Keratinocyte (primary cell): ENCODE measurements at regions not wholly inside any gene's neighbourhood (a gene's known extent, or its start where the extent isn't known, plus 50 kb on each side); places are given as distances from the start of the nearest gene placed in this dataset.
A peak's percentile ranks its signal among the peaks of the same experiment; 100 is the strongest.

Source experiments
- DNase-seq: peaks from one replicate; pipeline ENCODE4 v3.0.0-alpha.2; 2011; ENCODE audit warnings: low read depth, missing footprints, low spot score
- FAIRE-seq: peaks from 2 replicates; lab custom pipeline; 2011; peaks lifted over from hg19 to GRCh38; lab: Jason Lieb, UNC
- H2AFZ ChIP-seq: 2 replicates; pipeline ENCODE4 v1.6.0; 2012; ENCODE audit warnings: low read length, control low read depth, inconsistent platforms; ENCODE audit not compliant: control insufficient read depth
- H3K27ac ChIP-seq: 2 replicates; pipeline ENCODE4 v1.5.1; 2011; ENCODE audit warnings: low read length; ENCODE audit not compliant: control insufficient read depth, insufficient read depth
- H3K27me3 ChIP-seq: 3 replicates; pipeline ENCODE4 v1.6.0; 2011; ENCODE audit warnings: low read length; ENCODE audit not compliant: control insufficient read depth, insufficient read depth; ENCODE audit errors: extremely low read depth
- H3K36me3 ChIP-seq, 2 experiments: 2 replicates in 1 of 2; 3 replicates in 1 of 2; pipeline ENCODE4 v1.5.1; 2011; ENCODE audit warnings: low read length in 2 of 2, mild to moderate bottlenecking in 1 of 2; ENCODE audit not compliant: control insufficient read depth in 2 of 2, insufficient read depth in 2 of 2; ENCODE audit errors: extremely low read depth in 1 of 2
- H3K4me1 ChIP-seq: 3 replicates; pipeline ENCODE4 v1.5.1; 2011; ENCODE audit warnings: low read length; ENCODE audit not compliant: control insufficient read depth, insufficient read depth; ENCODE audit errors: extremely low read depth
- H3K4me2 ChIP-seq: 3 replicates; pipeline ENCODE4 v1.6.0; 2011; ENCODE audit warnings: low read depth, low read length; ENCODE audit not compliant: control insufficient read depth, insufficient read depth; ENCODE audit errors: extremely low read depth
- H3K4me3 ChIP-seq, 3 experiments: fragments of 200-600 bp in 1 of 3; sonication (generic) in 1 of 3; 2 replicates in 2 of 3; 3 replicates in 1 of 3; pipeline ENCODE4 v1.5.1; 2011 to 2016; ENCODE audit warnings: low read length in 3 of 3, mild to moderate bottlenecking in 3 of 3, control low read depth in 2 of 3, inconsistent platforms in 1 of 3, low read depth in 1 of 3, mixed read lengths in 1 of 3, mixed run types in 1 of 3, moderate library complexity in 1 of 3; ENCODE audit not compliant: control insufficient read depth in 2 of 3, insufficient read depth in 2 of 3; ENCODE audit errors: extremely low read depth in 1 of 3
- H3K79me2 ChIP-seq: 2 replicates; pipeline ENCODE4 v1.6.0; 2012; ENCODE audit warnings: low read length; ENCODE audit not compliant: control insufficient read depth, insufficient read depth
- H3K9ac ChIP-seq: 3 replicates; pipeline ENCODE4 v1.6.0; 2011; ENCODE audit warnings: low read length; ENCODE audit not compliant: control insufficient read depth, insufficient read depth; ENCODE audit errors: extremely low read depth
- H3K9me1 ChIP-seq: 3 replicates; pipeline ENCODE4 v1.6.0; 2011; ENCODE audit warnings: low read length; ENCODE audit not compliant: control insufficient read depth, insufficient read depth; ENCODE audit errors: extremely low read depth
- H3K9me3 ChIP-seq: 2 replicates; pipeline ENCODE4 v1.5.1; 2012; ENCODE audit warnings: low read depth, low read length; ENCODE audit not compliant: control insufficient read depth
- H4K20me1 ChIP-seq: 3 replicates; pipeline ENCODE4 v1.6.0; 2011; ENCODE audit warnings: low read length; ENCODE audit not compliant: control insufficient read depth, insufficient read depth; ENCODE audit errors: extremely low read depth
- CTCF ChIP-seq, 3 experiments: IDR thresholded peaks in 1 of 3; conservative IDR thresholded peaks in 1 of 3; optimal IDR thresholded peaks in 1 of 3; 2 replicates in 2 of 3; 3 replicates in 1 of 3; pipeline versions ENCODE3 to v1.5.1; 2011; ENCODE audit warnings: low read length in 3 of 3, mild to moderate bottlenecking in 3 of 3, moderate library complexity in 2 of 3, control low read depth in 1 of 3, inconsistent platforms in 1 of 3; ENCODE audit not compliant: insufficient read depth in 2 of 3; ENCODE audit errors: extremely low read depth in 1 of 3
- EZH2 ChIP-seq: IDR thresholded peaks from one replicate; pipeline ENCODE4 v1.6.1; 2012; ENCODE audit warnings: inconsistent platforms, mild to moderate bottlenecking, low read length, moderate library complexity
- dilution Hi-C: fragments of 300-500 bp; cut with MboI; formaldehyde crosslinking; loops from one replicate; pipeline ENCODE4 v1.7.0; 2020; ENCODE audit warnings: low sequenced_read_pairs; ENCODE audit not compliant: extremely low pct_ligation_motif_present

DNA sequence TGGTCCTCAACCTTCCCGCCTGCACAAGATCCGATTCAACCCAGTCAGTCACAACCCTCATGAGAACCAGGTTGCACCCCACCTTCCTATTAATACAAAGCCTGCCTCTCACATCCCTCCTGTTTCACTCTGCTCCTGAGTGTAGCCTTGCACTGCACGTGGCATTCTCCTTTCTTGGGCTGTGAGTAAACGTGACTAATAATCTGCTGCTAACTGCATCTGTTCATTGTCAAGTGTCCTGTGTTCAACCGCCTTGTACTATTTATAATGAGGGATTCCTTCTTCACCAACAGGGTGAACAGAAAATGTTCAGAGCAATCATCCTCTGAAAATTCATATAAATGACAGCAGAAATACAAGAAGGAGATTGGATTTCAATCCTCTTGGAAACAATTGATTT is 1608.2 kb downstream of the SLITRK5 start:
- H3K27me3 ChIP-seq: no peaks in the 10 kb centered on the region
- no peak overlapping the region for H2AFZ ChIP-seq
- H3K9ac ChIP-seq: no peak overlapping the region
- H3K9me1 ChIP-seq: no peaks in the 10 kb centered on the region
- no peak for DNase-seq
- TF ChIP-seq EZH2 (no peak), CTCF (optimal IDR thresholded peaks at IDR 0.05 in 1 of 3, IDR thresholded peaks at IDR 0.05 in 1 of 3, conservative IDR thresholded peaks at IDR 0.05 in 1 of 3; ENCODE audit: extremely low read depth in 1 of 3, insufficient read depth in 2 of 3, low read length in 3 of 3) (no peak)
- no peak overlapping the region for H3K4me3 ChIP-seq
- FAIRE-seq: no peak
- H3K4me2 ChIP-seq: no peak overlapping the region
- dilution Hi-C loops: no loop called here
- H3K4me1 ChIP-seq: no peaks in the 10 kb centered on the region
- no peaks in the 10 kb centered on the region for H3K9me3 ChIP-seq
- no peaks in the 10 kb centered on the region for H3K36me3 ChIP-seq
- H4K20me1 ChIP-seq: no peaks in the 10 kb centered on the region
- H3K79me2 ChIP-seq: no peaks in the 10 kb centered on the region
- H3K27ac ChIP-seq: no peak overlapping the region

DNA sequence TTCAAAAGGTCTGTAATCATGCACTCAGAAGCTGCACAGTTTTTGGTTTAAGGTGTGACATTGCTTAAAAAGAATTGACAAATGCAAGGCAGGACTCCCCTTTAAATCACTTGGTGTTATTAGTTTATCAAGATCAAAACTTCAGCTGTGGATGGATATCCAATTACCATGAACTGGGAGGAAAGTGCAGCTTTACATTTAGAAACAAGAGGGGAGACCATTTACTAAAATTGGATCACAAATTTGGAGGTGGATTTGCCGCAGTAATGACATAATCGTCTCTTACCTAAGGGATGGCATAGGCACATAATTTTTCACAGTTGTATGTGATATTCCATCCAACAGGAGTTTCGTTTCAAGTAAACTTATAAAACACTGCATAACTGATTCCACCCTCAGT is 1610.2 kb downstream of the SLITRK5 start:
- no peak overlapping the region for H3K4me2 ChIP-seq
- dilution Hi-C loops: no loop called here
- FAIRE-seq: no peak

More for the DNA sequence above, 1610.2 kb downstream of the SLITRK5 start:
- no peaks in the 10 kb centered on the region for H3K4me1 ChIP-seq
- TF ChIP-seq CTCF (optimal IDR thresholded peaks at IDR 0.05 in 1 of 3, IDR thresholded peaks at IDR 0.05 in 1 of 3, conservative IDR thresholded peaks at IDR 0.05 in 1 of 3; ENCODE audit: extremely low read depth in 1 of 3, insufficient read depth in 2 of 3, low read length in 3 of 3) (no peak), EZH2 (no peak)
- no peak overlapping the region for H3K9ac ChIP-seq
- no peak overlapping the region for H3K27ac ChIP-seq
- H2AFZ ChIP-seq: peak overlapping the region; percentile 35
- H3K9me1 ChIP-seq: no peaks in the 10 kb centered on the region
- H3K9me3 ChIP-seq: no peaks in the 10 kb centered on the region
- no peaks in the 10 kb centered on the region for H3K79me2 ChIP-seq
- H4K20me1 ChIP-seq: no peaks in the 10 kb centered on the region
- no peaks in the 10 kb centered on the region for H3K27me3 ChIP-seq
- DNase-seq: no peak
- no peak overlapping the region for H3K4me3 ChIP-seq
- H3K36me3 ChIP-seq: no peaks in the 10 kb centered on the region
